Suppressor macrophage treated with lipopolysaccharide for 4 hours (primary cell): ENCODE measurements at regions not wholly inside any gene's neighbourhood (a gene's known extent, or its start where the extent isn't known, plus 50 kb on each side); places are given as distances from the start of the nearest gene placed in this dataset.
"Not testable (repeated sequence)": the region's sequence is repeated elsewhere in the genome, so short reads cannot be mapped to it uniquely, and the experiment has no call there.

Source experiments
- DNase-seq: peaks from one replicate; pipeline ENCODE4 v3.0.0-alpha.2; 2020

GRCh38 chr13:73832825-73833224, 301.4 kb downstream of the KLF12 start:
- DNase-seq, result no peak

- DNase-seq, result no peak
Measured at GRCh38 chr13:73832128-73832588, 302.0 kb downstream of the KLF12 start.

GRCh38 chr13:73829416-73829815, 304.8 kb downstream of the KLF12 start:
- no peak for DNase-seq

GRCh38 chr13:73828811-73829210, 305.4 kb downstream of the KLF12 start:
- DNase-seq, result no peak

- no peak for DNase-seq
Measured at GRCh38 chr13:73827434-73827833, 306.8 kb downstream of the KLF12 start.

GRCh38 chr13:73825143-73825542, 309.1 kb downstream of the KLF12 start:
- no peak for DNase-seq

GRCh38 chr13:73822668-73823592, 311.3 kb downstream of the KLF12 start:
- DNase-seq, result no peak

GRCh38 chr13:73820688-73821087, 313.5 kb downstream of the KLF12 start:
- no peak for DNase-seq

GRCh38 chr13:73820285-73820684, 313.9 kb downstream of the KLF12 start:
- DNase-seq, result no peak

- no peak for DNase-seq
Measured at GRCh38 chr13:73819711-73820110, 314.5 kb downstream of the KLF12 start.

- DNase-seq, result no peak
Measured at GRCh38 chr13:73816702-73817101, 317.5 kb downstream of the KLF12 start.

- no peak for DNase-seq
Measured at GRCh38 chr13:73815796-73816195, 318.4 kb downstream of the KLF12 start.

GRCh38 chr13:73810647-73811046, 323.6 kb downstream of the KLF12 start:
- no peak for DNase-seq

- DNase-seq, result no peak
Measured at GRCh38 chr13:73809561-73809960, 324.6 kb downstream of the KLF12 start.

- no peak for DNase-seq
Measured at GRCh38 chr13:73808318-73808717, 325.9 kb downstream of the KLF12 start.

- DNase-seq, result not testable (repeated sequence)
Measured at GRCh38 chr13:73805326-73805958, 328.8 kb downstream of the KLF12 start.

- no peak for DNase-seq
Measured at GRCh38 chr13:73803997-73804396, 330.2 kb downstream of the KLF12 start.

GRCh38 chr13:73800011-73800410, 334.2 kb downstream of the KLF12 start:
- no peak for DNase-seq

GRCh38 chr13:73794755-73795154, 339.4 kb downstream of the KLF12 start:
- no peak for DNase-seq

- DNase-seq, result no peak
Measured at GRCh38 chr13:73793361-73793760, 340.8 kb downstream of the KLF12 start.

GRCh38 chr13:73792796-73793195, 341.4 kb downstream of the KLF12 start:
- no peak for DNase-seq

GRCh38 chr13:73782450-73783449, 351.5 kb downstream of the KLF12 start:
- no peak for DNase-seq

GRCh38 chr13:73781384-73781783, 352.8 kb downstream of the KLF12 start:
- DNase-seq, result no peak
